Gastrocnemius medialis (tissue), 4 donors: ENCODE measurements at regions not wholly inside any gene's neighbourhood (a gene's known extent, or its start where the extent isn't known, plus 50 kb on each side); places are given as distances from the start of the nearest gene placed in this dataset.
A peak's percentile ranks its signal among the peaks of the same experiment; 100 is the strongest.

Experiments
- ATAC-seq, 2 donors: fragments of 150-250 bp; one replicate each; pipeline ENCODE4 v1.9.1; 2016
- DNase-seq, 2 donors: peaks; one replicate each; pipeline ENCODE4 v3.0.0-alpha.2; 2019
- H3K27ac ChIP-seq, 4 donors: fragments of 200-600 bp; sonication (generic); 1 replicate in 1 of 4; 2 replicates in 3 of 4; pipeline ENCODE4 v1.5.1; 2016 to 2018; ENCODE audit warnings: mild to moderate bottlenecking in 2 of 4, moderate library complexity in 1 of 4
- H3K27me3 ChIP-seq, 3 donors: fragments of 200-600 bp; sonication (generic) in 2 of 3; 1 replicate in 1 of 3; 2 replicates in 2 of 3; pipeline versions ENCODE4 v1.5.1 to v1.6.0; 2016 to 2019; ENCODE audit warnings: mild to moderate bottlenecking in 1 of 3, moderate library complexity in 1 of 3
- H3K36me3 ChIP-seq, 2 donors: fragments of 200-600 bp; sonication (generic) in 1 of 2; one replicate each; pipeline ENCODE4 v1.5.1; 2017 to 2018
- H3K4me1 ChIP-seq, 2 donors: fragments of 200-600 bp; sonication (generic) in 1 of 2; one replicate each; pipeline ENCODE4 v1.5.1; 2016 to 2017; ENCODE audit warnings: mild to moderate bottlenecking in 2 of 2
- H3K4me3 ChIP-seq, 4 donors: fragments of 200-600 bp; sonication (generic) in 3 of 4; 1 replicate in 1 of 4; 2 replicates in 3 of 4; pipeline ENCODE4 v1.5.1; 2016 to 2019; ENCODE audit warnings: mild to moderate bottlenecking in 2 of 4
- H3K9me3 ChIP-seq, 3 donors: fragments of 200-600 bp; sonication (generic) in 2 of 3; 1 replicate in 1 of 3; 2 replicates in 2 of 3; pipeline ENCODE4 v1.5.1; 2016 to 2019
- POLR2A ChIP-seq, 2 donors: fragments of 450-650 bp; IDR thresholded peaks; one replicate each; pipeline ENCODE4 v1.6.1; 2017; ENCODE audit warnings: antibody characterized with exemption in 2 of 2, mild to moderate bottlenecking in 2 of 2, moderate library complexity in 2 of 2
- in situ Hi-C, 4 donors: fragments of 200-750 bp; cut with MboI; loops; one replicate each; pipeline versions ENCODE4 v1.15.0 to v1.8.0; 2017; ENCODE audit warnings: low sequenced_read_pairs in 4 of 4
- intact Hi-C: fragments of 100-400 bp; cut with DNase I; formaldehyde crosslinking; loops from one replicate; pipeline ENCODE4 v1.15.1; 2023; ENCODE audit warnings: low total_unique reads
- TF ChIP-seq, protein P1 (sequence below), 5 experiments: fragments of 450-650 bp in 3 of 5; fragments of 200-600 bp in 2 of 5; sonication (generic) in 2 of 5; IDR thresholded peaks in 4 of 5; conservative IDR thresholded peaks in 1 of 5; 1 replicate in 4 of 5; 2 replicates in 1 of 5; pipeline ENCODE4 v1.5.1; 2016 to 2019; ENCODE audit warnings: antibody characterized with exemption in 5 of 5, mild to moderate bottlenecking in 3 of 5, moderate library complexity in 3 of 5

DNA sequence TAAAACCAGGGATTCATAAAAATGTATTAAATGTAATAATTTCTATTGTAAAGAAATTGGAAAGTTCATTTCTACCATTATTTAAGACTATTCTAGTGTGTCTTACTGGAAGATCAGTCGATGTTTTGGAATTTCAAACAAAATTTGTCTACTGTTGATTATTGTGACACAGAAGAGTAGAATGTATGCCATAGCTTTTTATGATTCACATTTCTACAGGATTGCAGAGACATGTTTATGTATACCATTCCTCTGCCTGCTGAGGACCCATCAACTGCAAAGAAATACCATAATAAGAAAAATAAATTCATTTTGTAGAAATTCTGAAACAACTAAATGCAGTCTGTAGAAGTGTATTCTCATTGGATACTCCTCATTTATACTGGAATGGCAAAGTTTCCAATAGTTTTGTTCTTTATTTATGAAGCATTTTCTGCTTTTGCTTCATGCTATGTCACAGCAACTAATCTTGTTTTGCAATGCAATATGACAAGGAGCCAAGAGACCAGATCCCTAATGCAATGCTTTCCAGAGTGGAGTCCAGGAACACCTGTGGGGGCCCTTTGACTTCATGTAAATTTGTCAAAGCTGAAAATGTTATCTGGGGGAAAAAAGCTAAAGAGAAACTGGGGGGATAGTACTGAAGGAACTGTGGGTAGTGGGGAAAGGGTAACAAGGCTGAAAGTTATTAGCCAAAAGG is 172.9 kb upstream of the LRIG3 start:
- Histone ChIP-seq H3K36me3 (no peaks in the 10 kb centered on the region), H3K27me3 (no peaks in the 10 kb centered on the region), H3K4me3 (no peak overlapping the region), H3K27ac (no peak overlapping the region), H3K4me1 (no peaks in the 10 kb centered on the region), H3K9me3 (no peaks in the 10 kb centered on the region)
- intact Hi-C loops = no loop called here
- ATAC-seq (no peak), DNase-seq (no peak)
- TF ChIP-seq, protein P1, sequence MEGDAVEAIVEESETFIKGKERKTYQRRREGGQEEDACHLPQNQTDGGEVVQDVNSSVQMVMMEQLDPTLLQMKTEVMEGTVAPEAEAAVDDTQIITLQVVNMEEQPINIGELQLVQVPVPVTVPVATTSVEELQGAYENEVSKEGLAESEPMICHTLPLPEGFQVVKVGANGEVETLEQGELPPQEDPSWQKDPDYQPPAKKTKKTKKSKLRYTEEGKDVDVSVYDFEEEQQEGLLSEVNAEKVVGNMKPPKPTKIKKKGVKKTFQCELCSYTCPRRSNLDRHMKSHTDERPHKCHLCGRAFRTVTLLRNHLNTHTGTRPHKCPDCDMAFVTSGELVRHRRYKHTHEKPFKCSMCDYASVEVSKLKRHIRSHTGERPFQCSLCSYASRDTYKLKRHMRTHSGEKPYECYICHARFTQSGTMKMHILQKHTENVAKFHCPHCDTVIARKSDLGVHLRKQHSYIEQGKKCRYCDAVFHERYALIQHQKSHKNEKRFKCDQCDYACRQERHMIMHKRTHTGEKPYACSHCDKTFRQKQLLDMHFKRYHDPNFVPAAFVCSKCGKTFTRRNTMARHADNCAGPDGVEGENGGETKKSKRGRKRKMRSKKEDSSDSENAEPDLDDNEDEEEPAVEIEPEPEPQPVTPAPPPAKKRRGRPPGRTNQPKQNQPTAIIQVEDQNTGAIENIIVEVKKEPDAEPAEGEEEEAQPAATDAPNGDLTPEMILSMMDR (IDR thresholded peaks at IDR 0.05 in 4 of 5, conservative IDR thresholded peaks at IDR 0.05 in 1 of 5) = no peak
- TF ChIP-seq POLR2A (IDR thresholded peaks at IDR 0.05) = no peak
- in situ Hi-C loops = no loop called here

- TF ChIP-seq, protein P1 (IDR thresholded peaks at IDR 0.05 in 4 of 5, conservative IDR thresholded peaks at IDR 0.05 in 1 of 5) = no peak
- TF ChIP-seq POLR2A (IDR thresholded peaks at IDR 0.05) = no peak
- no peaks in the 10 kb centered on the region for H3K4me1 ChIP-seq
- intact Hi-C loops = no loop called here
- no peak overlapping the region for H3K27ac ChIP-seq
- peaks cover 0 to 2% (median 0%) of the 10 kb centered on the region in 3 donors for H3K27me3 ChIP-seq
- no peak for DNase-seq
- H3K9me3 ChIP-seq = no peaks in the 10 kb centered on the region
- H3K36me3 ChIP-seq = no peaks in the 10 kb centered on the region
- ATAC-seq = no peak
- in situ Hi-C loops = no loop called here
- H3K4me3 ChIP-seq = no peak overlapping the region
These were observed 168.4 kb upstream of the LRIG3 start for GRCh38 chr12:59088673-59089072.

DNA sequence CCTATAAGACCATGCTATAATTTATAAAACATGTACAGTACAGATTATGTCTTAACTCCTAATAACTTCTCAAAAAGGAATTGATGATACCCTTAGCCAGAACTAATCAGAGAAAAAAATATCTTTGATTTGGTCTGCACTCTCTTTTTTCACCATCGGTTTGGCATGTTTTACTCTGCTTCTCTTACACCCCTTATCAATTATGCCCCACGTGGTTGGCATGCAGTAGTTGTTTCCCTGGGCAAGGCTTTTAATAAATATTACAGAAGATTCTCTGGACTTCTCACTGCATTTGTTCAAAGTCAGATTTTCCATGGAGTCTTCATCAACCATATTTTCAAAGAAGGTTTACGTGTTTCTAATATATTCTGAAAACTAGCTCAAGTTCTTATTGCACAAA is 167.4 kb upstream of the LRIG3 start:
- ATAC-seq = no peak
- H3K4me3 ChIP-seq = no peak overlapping the region
- in situ Hi-C loops (no loop called here), intact Hi-C loops (no loop called here)
- no peaks in the 10 kb centered on the region for H3K4me1 ChIP-seq
- DNase-seq = no peak
- no peak for TF ChIP-seq POLR2A (IDR thresholded peaks at IDR 0.05)
- TF ChIP-seq, protein P1 (IDR thresholded peaks at IDR 0.05 in 4 of 5, conservative IDR thresholded peaks at IDR 0.05 in 1 of 5) = no peak
- no peaks in the 10 kb centered on the region for H3K9me3 ChIP-seq
- no peak overlapping the region for H3K27ac ChIP-seq
- peaks cover 0 to 2% (median 0%) of the 10 kb centered on the region in 3 donors for H3K27me3 ChIP-seq
- H3K36me3 ChIP-seq = no peaks in the 10 kb centered on the region

GRCh38 chr12:59087077-59087673 is 166.9 kb upstream of the LRIG3 start:
- Histone ChIP-seq H3K27me3 (peaks cover 0 to 2% (median 0%) of the 10 kb centered on the region in 3 donors), H3K36me3 (no peaks in the 10 kb centered on the region), H3K4me1 (no peaks in the 10 kb centered on the region), H3K27ac (no peak overlapping the region), H3K4me3 (no peak overlapping the region), H3K9me3 (no peaks in the 10 kb centered on the region)
- no peak for TF ChIP-seq POLR2A (IDR thresholded peaks at IDR 0.05)
- TF ChIP-seq, protein P1 (IDR thresholded peaks at IDR 0.05 in 4 of 5, conservative IDR thresholded peaks at IDR 0.05 in 1 of 5) = peak in 2 of 5 experiments; percentile 13 to 23
- intact Hi-C loops = no loop called here
- in situ Hi-C loops = no loop called here
- no peak for DNase-seq
- no peak for ATAC-seq
